ENCODE measurements at regions not wholly inside any gene's neighbourhood (a gene's known extent, or its start where the extent isn't known, plus 50 kb on each side); places are given as distances from the start of the nearest gene placed in this dataset.
"Not testable (repeated sequence)": the region's sequence is repeated elsewhere in the genome, so short reads cannot be mapped to it uniquely, and the experiment has no call there.

DNA sequence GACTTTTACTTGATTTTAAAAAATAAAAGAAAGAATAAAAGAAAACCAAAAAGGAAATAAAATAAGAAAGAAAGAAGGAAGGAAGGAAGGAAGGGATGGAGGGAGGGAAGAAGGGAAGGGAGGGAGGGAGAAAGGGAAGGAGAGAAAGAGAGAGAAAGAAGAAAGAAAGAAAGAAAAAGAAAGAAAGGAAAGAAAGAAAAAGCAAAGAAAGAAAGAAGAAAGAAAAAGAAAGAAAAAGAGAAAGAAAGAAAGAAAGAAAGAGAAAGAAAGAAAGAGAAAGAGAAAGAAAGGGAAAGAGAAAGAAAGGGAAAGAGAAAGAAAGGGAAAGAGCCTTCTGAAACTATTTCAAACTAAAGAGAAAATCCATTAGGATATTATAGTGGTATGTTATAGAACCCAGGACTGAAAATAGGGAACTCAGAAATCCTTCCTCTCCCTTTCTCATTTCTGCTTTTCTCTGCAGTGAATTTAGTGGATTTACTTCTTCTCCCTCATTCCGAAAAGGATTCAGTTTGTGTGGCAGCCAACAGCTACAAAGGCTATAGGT lies 414.7 kb upstream of the CCNG1 start:
- no peak for DNase-seq

DNA sequence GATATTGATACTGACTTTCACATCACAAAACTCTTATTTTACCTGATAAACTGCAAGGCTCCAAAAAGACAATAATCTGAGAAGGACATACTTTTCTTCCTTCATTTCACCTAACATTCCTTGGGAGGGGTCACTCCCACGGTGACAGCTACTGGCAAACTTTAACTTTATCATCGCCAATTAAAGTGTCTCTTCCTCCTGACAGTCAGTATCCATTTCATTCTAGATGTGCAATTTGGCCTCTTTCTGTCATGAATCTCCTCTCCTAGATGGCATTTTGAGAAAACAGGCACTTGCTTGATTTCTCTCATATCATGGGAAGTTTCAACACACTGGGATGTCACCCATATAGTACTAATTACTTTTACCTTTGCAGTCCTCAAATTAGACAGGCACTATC lies 413.5 kb upstream of the CCNG1 start:
- DNase-seq = no peak

DNA sequence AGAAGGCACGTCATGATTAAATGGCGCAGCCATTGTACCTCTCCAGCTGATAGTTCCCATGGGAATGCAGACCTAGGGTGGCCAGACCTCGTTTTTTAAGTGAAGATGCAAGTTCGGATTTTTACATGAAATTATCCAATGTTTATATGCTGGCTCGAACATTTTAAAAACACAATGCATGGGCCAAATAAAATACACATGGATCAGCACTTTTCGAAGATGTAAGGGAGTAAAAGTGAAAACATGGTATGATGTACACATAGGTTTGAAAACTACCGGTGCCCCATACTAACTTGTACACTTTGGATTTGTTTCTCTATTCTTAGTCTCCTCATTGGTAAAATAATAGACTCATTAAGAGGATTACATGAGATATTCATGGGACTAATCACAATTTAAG lies 412.5 kb upstream of the CCNG1 start:
- no peak for DNase-seq

DNA sequence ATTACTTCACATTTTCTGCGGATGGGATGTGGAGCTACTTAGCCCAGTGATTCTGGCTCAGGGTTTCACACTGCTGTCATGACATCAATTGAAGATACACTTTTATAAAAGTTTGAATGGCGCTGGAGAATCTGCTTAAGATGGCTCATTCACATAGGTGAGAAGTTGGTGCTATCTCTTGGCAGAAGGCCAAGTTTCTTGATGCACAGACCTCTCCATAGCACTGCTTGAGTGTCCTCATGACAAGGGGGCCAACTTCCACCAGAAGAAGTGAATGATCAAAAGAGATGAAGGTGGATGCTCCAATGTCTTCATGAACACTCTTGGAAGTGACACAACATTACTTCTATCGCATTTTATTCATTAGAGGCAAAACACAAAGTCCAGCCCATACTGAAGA lies 403.7 kb upstream of the CCNG1 start:
- no peak for DNase-seq

DNA sequence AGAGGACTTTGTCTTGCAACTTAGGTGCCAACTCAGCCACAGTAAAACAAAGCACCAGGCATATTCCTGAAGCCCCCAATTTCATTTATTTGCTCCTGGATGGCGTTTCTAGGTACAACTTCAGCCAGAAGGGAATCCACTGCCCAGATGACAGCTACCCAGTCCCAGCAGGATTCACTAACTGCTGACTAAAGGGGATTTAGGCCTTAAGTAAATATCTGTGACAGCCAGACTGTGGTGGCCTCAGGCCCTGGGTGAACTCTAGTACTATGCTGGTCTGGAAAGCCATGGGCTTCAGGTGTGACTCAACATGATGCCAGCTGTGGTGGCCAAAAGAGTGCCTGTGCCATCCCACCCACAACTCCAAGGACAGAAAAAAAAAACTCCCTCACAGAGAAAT lies 396.1 kb upstream of the CCNG1 start:
- no peak for DNase-seq

DNA sequence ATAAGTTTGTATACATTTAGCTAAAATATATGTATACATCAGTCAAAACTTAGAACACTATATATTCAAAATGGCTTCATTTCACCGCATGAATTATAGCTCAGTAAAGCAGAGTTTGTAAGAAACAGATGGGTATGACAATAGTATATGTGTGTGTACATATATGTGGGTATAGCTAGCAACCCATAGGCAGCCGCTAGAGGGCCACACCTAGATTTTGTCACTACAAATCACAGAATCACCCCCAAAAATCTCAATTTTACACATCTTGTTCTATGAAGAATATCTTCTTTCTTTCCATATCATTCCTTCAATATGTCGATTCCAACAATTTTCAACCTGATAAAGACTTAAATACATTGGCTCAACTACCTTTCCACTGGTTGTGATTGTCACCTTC lies 357.8 kb upstream of the CCNG1 start:
- no peak for DNase-seq

DNA sequence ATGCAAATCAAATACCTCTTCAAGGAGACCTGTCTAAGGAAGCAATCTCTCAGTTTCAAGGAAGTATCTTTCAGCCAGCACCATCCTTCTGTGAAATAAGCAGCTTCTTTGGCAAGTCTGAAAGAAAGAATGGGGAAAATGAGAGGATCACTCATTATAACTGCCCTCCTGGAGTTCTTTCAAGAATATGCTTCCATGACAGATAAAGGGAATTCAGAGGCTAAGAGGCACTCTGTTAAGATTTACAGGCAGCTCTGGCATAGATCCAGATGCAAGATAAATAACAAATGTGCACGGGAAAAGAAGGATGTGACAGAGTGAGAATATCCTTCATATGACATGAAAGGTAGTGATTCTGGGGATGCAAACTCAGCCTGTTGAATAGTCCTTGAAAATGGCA lies 348.2 kb upstream of the CCNG1 start:
- DNase-seq = no peak

DNA sequence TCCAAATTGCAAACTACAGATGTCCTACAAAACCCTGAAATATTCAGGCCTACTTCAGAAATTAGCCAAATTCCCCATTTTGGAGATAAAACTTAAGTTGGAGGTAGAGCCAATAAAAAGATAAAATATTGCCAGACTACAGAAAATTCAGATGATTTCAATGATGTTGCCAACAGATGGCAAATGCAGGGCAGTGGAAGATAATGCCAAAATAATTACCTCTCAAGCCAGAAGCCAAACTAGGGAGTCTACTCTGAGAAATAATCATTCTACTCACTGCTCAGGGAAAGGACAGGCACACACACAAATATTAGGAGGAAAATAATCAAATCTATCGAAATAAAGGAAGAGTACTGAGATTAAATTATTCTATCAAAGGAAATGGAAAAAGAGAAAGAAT lies 347.5 kb upstream of the CCNG1 start:
- no peak for DNase-seq

DNA sequence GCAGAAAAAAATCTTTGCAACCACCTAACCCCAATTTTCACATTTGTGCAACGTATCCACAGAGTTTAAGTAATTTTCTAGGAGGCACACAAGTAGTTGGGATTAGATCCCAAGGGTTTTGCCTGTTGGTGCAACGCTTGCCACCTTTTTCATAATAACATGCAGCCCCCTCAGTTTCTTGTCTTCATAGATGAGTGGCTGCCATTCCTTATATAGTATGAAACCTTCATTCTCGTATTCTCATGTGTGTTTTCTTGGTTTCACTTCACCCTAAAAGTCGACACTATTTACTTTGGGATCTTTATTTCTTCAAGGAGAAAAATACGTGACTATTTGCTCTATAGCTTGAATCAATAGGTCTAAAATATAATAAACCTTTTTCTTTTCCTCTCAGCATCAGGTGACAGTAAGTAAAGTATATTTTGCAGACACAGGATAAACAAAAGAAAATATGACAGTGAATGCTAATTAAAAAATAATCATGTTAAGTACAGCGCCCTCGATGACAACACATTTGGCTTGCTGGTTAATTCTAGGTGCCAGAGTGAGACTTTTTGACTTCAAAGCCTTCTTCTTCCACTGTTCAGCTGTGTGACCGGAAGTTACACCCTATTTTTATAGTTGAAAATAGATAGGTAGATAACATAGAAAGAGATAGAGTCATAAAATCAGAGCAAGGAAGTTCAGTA lies 342.8 kb upstream of the CCNG1 start:
- no peak for DNase-seq

DNA sequence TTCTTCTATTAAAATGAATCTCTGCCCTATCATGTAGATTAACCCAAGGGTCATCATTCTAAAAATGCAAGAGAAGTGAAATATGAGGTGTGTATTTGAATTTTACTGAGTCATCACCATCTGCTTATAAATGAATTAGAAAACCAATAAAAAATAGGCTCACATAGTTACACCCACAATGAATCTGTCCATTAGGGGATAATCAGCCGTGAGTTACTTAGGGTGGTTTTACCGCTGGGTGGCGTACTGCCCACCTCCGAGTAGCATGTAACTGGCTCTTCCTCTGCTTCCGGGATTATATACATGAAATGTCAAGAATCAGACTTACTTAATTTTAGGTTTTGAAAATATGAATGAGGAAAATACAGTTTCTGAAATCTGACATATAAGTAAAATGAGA lies 332.9 kb upstream of the CCNG1 start:
- no peak for DNase-seq

DNA sequence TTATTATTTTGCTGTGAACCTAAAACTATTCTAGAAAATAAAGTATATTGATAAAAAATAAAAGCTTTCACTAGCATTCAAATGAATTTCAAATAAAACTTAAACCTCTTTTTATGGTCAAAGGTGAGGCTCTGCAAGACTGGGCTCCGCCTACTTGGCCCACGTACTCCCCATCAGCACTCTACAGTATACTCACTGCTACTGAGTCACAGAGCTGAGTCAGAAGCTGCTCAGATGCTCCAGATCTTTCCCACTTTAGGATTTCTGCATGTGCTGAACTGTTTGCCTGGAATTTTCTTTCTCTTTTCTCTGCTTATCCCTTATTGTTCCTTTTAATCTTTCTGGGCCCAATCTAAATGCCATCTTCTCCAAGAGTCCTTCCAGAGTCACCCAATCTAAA lies 331.9 kb upstream of the CCNG1 start:
- DNase-seq = no peak

DNA sequence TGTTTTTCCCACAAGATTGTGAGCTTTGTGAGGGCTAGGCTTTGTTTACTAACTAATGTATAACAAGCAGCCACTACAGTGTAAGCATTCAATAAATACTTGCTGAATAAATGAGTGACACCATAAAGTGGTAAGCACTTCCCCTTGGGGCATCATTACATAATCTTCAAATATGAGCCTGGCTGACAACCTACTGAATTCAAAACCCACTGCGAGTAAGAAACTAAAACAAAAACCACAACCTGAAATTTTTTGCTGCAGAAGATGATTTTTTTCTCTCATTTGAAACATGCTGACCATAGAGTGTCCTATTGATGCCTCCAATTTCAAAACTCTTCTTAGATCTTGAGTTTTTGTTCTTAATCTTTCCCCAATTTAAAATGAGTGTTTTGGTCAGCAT lies 331.3 kb upstream of the CCNG1 start:
- no peak for DNase-seq

DNA sequence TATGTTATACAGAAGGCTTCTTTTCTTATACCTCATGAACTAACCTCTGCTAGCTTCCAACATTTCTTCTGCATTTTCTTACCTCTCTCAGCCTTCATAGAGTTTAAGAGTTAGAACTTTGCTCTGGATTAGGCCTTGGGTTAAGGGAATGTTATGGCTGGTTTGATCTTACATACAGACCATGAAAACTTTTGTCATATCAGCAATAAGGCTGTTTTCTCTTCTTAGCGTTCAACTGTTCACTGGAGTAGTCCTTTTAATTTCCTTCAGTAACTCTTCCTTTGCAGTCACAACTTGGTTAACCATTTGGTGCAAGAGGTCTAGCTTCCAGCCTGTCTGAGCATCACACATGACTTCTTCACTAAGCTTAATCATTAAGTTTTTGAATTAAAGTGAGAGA lies 329.0 kb upstream of the CCNG1 start:
- no peak for DNase-seq

DNA sequence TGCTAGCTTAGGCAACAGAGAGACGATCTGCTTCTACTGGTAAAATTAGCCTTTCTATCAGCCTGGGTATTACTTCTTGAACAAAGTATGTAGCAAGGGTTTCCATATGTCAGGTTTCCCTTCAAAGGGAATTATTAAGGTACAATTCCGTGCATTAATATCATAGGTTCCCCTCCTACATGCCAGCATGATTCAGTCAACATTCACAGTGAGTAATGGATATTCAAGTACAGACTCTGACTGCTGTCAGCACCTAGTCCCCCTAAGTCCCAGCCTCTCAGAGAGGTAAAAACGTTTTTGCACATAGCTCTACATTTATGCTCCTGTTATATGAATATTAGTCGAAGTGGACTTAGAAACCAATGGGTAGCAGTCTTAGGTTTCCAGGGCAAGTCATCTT lies 322.4 kb upstream of the CCNG1 start:
- DNase-seq = no peak

DNA sequence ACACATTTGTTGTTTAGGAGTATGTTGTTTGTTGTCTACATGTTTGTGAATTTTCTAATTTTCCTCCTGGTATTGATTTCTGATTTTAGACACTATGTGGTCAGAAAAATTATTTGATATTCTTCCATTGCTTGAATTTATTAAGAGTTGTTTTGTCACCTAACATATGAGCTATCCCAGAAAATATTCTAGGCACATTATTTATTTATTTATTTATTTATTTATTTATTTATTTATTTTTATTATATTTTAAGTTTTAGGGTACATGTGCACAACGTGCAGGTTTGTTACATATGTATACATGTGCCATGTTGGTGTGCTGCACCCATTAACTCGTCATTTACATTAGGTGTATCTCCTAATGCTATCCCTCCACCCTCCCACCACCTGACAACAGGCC lies 320.8 kb upstream of the CCNG1 start:
- DNase-seq = not testable (repeated sequence)

DNA sequence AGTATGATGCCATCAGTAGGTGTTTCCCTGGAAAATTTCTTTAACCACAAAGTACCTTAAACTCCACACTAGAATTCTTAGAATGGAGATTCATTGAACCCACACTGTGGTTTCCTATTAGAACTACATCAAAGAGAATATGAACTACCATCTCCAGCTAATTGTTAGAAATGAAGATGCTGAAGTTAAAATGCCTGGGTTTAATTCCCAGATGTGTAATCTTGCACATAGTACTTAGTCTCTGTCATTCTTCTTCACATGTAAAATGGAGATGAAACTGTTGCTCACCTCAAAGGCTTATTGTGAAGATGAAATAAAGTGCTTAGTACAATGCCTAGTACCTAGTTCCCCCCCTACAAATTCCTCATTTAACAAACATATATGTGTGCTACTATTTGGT lies 303.3 kb upstream of the CCNG1 start:
- no peak for DNase-seq

DNA sequence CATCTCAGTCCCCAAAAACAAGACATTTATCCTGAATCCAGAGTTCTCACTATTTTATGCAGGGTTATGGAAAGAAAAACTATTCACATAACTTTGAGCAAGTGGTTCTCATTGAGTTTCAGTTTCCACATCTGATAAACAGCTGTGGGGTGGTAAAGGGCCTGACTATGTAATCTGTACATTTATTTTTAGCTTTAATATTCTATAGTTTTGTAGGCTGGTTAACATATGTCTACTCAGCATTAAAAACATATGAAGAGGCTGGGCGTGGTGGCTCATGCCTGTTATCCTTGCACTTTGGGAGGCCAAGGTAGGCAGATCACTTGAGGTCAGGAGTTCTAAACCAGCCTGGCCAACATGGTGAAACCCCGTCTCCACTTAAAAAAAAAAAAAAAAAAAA lies 301.5 kb upstream of the CCNG1 start:
- no peak for DNase-seq

DNA sequence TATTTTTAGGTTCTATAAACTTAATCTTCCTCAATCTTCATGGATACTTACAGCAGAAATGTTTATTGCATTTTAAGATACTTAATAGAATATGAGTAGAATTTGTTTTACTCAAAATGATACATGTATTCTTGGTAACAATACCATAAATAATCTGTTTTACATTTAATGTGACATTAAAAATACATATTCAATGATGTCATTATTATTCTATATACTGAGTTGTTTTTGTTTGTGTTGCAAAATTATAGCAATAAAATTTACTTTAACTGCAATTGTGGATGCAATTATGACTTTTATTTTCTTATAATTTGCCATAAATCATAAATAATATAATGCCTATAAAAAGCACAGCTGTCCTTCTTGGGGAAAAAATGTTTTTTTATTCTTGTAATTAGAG lies 275.9 kb upstream of the CCNG1 start:
- DNase-seq = no peak

DNA sequence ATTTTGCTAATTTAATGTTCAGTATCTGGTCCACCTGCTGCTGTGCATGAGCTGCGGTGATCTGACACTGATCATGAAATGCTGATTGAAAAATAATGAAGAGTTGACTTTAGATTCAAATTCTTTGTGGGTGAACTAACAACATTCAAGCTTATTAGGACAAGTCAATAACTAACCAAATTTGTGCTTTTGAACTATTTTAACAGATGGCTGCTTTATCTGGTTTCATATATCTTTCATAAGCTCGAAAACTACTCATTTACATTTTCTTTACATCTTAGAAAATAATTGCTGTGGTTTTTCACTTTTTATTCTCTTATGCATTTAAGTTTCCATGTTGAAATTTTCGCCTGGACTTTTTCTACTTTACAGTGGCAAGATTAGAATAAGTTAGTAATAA lies 274.8 kb upstream of the CCNG1 start:
- DNase-seq = no peak

DNA sequence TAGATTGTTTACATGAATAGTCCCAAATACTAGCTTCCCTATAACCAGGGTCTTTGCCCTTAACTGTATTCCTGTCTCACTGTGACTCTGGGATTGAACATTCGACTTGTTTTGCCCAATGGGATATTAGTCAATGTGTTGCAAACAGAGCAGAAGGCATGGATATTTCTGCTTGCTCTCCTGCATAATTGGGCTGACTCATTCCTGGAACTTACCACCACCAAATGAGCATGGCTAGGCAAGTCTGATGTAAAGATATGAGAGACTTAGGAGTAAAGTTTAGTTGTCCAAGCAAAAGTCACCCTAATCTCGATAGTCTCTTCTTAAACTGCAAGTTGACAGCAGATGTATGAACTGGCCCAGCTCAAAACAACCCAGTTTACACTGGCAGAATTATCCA lies 273.5 kb upstream of the CCNG1 start:
- DNase-seq = no peak

DNA sequence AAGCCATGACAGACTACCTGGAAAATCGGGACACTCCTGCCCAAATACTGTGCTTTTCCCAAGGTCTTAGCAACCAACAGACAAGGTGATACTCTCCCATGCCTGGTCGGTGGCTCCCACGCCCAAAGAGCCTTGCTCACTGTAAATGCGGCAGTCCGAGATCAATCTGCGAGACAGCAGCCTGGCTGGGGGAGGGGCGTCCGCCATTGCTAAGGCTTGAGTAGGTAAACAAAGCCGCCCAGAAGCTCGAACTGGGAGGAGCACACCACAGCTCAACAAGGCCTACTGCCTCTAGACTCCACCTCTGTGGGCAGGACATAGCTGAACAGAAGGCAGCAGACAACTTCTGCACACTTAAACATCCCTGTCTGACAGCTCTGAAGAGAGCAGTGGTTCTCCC lies 272.1 kb upstream of the CCNG1 start:
- no peak for DNase-seq

DNA sequence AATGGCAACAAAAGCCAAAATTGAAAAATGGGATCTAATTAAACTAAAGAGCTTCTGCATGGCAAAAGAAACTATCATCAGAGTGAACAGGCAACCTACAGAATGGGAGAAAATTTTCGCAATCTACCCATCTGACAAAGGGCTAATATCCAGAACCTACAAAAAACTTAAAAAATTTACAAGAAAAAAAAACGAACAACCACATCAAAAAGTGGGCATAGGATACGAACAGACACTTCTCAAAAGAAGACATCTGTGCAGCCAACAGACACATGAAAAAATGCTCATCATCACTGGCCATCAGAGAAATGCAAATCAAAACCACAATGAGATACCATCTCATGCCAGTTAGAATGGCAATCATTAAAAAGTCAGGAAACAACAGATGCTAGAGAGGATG lies 267.2 kb upstream of the CCNG1 start:
- not testable (repeated sequence) for DNase-seq

DNA sequence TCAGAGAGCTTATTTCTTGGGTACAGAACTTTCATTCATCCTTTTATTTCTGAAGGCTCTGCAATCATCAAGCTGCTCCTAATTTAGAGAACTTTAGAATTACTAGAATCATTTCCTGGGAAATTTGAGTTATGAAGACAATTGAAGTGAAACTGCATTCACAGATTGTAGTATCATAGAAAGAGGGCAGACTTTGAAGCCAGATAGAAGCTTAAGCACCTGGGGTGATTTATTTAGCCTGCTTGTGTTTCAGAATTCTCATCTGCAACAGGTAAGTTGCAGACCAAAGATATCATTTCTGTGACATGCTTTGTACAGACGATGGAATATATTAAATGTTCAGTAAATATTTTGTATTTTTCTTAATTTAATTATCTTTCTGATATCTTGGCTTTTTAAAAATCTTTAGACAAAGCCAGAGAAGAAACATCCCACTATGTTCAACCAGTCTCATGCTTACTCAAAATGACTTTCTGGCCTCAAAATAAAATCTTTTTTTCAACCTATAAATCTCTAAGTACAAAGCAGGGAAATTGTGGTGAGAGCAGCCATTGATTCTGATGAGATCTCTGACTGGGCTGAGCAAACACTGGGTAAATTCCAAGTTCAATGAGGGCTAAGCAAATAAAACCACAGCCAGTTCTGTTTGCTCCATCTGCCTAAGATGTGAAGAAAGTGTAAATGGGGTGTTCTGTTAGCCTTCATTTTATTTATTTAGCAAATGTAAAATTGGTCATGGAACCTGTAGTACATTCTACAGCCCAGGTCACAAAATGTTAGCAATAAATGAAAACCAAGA lies 264.7 kb upstream of the CCNG1 start:
- DNase-seq = no peak

DNA sequence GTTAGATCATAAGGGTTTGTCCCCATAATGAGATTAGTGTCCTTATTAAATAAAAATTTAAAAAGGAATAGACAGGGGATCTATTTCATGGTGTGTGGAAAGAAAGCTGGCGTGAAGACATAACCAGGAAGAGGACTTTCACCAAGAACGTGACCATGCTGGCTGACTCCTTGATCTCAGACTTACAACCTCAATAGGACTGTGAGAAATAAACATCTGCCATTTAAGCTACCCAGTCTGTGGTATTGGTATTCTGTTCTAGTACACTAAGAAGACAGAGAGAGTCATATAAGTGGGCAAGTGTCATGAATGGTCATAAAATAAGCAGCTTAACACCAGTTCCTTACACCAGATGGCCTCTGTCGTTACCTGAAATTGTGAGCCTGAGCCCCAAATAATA lies 259.4 kb upstream of the CCNG1 start:
- DNase-seq = no peak

DNA sequence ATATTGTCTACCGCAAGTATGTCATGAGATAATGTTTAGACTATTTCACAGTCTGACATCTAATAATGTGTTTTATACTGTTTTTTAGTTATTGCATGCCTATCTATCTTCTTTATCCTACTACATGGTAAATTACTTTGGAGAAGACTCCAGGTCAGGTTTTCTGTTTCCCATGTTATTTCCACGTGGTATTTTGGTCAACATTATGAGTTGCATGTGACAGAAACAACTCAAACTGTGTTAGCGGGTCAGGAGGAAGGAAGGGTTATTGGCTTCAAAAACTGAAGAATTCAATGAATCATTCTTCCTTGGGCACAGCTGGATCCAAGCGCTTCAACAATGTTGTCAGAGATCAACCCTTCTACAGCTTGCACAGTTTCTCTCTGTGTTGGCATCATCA lies 252.1 kb upstream of the CCNG1 start:
- no peak for DNase-seq

Data from activated naive CD4-positive, alpha-beta T cell treated with Interleukin-2 at 50 U/mL for 16 hours (primary cell).